HG03457 (cell line): ENCODE measurements at regions not wholly inside any gene's neighbourhood (a gene's known extent, or its start where the extent isn't known, plus 50 kb on each side); places are given as distances from the start of the nearest gene placed in this dataset.

Source experiments
- ATAC-seq: cut with Tn5 transposase; IDR thresholded peaks from one replicate; pipeline ENCODE4 v1.9.1; 2021; ENCODE audit warnings: moderate number of reproducible peaks; ENCODE audit not compliant: unreplicated experiment

DNA sequence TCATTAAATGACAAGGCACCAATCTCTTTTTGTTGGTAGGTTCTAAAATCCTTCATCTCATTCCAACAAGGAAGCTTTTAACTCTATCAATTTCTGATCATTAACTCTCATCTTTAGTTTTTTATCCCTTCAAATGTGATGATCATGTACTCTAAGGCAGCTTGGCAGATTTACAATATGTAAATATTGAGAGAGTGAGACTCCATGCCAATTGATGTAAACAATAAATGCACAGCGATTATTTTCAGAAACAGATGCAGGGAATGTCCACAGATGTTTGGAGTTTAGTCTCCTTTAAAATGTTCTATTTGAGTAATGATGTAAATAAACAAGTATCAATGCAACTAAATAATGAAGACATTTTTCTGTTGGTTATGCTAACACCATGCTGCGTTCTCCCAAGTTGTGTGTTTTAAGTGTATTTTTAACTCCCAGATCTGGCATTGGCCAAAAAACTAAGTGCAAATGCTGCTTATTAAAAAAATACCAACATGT, 213.8 kb downstream of the AHR start:
- ATAC-seq = no peak

GRCh38 chr7:17516771-17517170, 218.3 kb downstream of the AHR start:
- no peak for ATAC-seq

DNA sequence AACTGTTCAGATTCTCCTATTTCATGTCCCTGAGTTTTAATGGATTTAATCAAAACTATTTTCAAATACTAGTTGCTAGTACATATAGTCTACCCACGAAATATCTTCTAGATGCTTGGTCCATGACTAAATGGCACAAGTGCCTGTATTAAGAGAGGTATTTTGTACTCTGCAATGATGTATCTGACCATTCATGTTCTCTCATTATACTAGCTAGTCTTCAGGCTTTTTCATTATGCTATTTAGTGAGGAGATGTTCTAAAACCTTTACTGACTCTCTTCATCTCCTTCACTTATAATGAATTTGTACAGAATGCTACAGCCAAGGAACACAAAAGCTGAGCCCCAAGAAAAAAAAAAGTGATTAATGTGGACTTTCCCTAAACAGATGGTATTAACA, 222.5 kb downstream of the AHR start:
- ATAC-seq = no peak

DNA sequence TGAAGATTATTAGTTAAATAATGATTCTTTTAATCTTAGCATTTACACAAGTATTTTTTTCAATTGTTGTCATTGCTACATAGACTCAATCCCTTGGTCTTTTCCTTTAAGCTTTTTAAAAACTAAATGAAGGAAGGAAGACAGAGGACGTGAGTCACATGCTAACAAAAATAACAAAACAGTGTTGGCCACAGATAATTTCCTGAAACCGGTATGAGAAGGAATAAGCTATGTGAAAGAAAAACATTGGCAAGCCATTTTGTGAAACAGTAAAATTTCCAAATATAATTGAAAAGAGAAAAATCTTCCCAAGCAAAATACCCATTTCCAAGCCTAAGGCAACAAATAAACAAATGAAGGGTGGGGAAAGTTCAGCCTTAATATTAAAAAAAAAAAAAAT, 223.0 kb downstream of the AHR start:
- no peak for ATAC-seq

DNA sequence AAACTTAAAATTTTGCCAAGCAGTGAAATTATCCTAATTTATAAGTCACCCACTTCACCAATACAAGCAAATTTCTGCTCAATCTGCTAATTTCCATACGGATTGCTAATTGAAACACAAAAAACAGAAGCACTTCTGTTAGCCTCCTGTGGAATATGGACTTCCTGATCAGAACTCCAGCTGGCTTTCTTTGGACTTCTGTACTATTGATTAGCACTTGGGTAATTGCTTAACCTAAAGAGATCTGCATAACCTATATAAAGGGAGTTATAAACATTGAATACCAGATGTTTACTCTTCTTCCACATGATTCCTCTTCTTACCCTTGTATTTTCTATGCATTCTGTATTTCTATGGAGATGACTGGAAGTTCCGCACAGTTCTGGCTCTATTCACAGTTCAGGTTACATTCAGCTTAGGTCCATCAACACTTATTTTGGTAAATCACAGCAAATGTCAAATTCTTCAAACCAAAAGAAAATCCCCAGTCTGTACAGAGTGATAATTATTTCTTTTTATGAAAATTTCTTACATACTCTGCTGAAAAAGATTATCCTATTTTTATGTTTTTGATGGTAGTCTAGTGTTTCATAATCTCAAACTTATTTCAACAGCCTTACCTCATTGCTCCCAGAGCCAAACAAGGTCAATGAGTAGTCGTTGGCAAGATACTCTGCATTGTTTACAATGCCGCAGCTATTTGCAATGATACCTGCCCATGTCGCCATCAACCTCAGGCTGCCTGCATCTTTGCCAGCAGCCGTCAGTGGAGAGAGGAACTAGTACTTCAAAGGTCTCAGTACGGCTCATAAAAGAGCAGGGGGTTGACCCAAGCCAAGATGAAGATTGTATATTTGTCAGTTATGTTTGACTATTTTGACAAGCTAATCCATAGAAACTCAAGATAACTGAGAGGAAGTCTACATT, 225.6 kb downstream of the AHR start:
- no peak for ATAC-seq

DNA sequence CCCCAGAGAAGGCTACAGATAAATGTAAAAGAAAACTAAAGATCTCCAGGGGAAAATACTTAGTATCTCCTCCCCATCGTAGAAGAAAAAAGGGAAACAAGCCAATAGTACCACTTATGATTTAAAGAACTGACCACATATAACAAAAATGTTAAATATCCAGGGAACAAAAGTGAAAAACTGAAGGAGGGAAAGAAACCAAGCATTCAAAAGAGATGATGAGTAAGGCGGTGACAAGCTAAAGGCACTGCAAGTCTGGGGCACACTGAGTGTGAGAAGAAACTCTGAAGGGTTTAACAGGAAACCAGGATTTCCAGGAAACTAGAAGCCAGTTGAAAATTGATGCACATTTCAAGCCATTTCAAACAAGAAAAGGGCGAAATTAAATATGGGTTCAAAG, 226.3 kb downstream of the AHR start:
- no peak for ATAC-seq

GRCh38 chr7:17526621-17527020, 228.2 kb downstream of the AHR start:
- ATAC-seq = no peak

GRCh38 chr7:17528636-17529035, 230.2 kb downstream of the AHR start:
- no peak for ATAC-seq

DNA sequence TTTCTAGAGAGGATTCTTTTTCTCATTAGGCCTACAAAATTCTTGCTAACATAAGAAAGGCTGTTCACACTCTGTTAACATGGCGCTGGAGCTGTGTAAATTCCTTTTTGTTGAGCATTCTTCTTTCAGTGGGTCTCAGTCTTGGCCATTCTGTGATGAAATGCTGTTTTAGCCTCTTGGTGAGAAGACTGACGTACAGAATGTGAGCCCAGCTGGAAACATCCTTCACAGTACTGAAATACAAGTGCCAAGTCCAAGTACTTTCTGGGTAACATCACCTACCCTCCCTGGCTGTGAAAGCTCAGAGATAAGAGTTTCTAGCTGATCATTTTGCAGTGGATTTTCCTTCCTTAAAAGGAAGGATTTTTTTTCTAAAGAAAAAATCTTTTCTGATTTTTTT, 231.8 kb downstream of the AHR start:
- no peak for ATAC-seq

GRCh38 chr7:17530741-17531421, 232.4 kb downstream of the AHR start:
- ATAC-seq = no peak

DNA sequence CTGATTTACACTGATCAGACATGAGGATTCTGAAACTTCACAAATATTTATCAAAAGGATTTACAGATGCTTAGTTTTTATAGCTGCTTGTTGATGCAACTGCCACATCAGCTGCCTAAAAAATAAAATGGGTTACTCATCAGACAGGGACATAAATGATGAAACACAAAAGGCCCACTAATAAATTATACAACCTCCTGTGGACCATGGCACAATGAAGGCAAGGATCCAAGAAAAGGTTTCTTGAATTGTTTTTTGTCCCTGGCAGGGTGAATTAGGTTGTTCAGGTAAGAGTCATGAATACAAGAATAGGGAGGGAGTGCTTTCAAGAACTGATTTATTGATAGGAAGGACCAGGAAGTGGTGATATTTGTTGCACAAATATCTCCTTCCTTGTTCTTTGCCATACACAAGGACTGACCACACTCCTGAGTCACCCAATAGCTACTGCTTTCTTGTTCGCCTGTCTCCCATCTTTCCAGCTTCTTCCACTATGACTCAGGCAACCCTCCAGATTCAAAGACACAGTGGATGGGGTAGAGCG, 234.5 kb downstream of the AHR start:
- ATAC-seq = no peak

- no peak for ATAC-seq
These were observed 235.9 kb downstream of the AHR start for GRCh38 chr7:17534348-17534747.

GRCh38 chr7:17535776-17536175, 237.3 kb downstream of the AHR start:
- ATAC-seq = no peak

GRCh38 chr7:17544401-17544800, 245.9 kb downstream of the AHR start:
- ATAC-seq = no peak

DNA sequence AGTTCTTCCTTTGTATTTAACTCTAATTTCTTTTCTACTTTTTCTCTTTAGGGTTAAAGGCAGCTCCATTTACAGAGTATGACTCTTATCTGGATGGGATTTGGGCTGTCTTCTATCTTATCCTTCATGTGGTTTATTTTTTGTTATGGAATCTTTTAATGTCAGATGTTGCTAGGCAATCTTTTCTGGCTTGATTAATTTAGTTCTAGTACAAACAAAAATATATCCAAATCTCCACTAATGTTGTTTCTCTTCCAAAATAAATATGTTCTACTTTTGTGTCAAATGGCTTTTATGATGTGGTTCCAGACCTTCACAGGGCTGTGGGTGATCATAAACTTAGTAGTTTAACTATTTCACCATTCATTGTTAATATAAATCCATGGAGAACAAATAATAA, 246.9 kb downstream of the AHR start:
- no peak for ATAC-seq

DNA sequence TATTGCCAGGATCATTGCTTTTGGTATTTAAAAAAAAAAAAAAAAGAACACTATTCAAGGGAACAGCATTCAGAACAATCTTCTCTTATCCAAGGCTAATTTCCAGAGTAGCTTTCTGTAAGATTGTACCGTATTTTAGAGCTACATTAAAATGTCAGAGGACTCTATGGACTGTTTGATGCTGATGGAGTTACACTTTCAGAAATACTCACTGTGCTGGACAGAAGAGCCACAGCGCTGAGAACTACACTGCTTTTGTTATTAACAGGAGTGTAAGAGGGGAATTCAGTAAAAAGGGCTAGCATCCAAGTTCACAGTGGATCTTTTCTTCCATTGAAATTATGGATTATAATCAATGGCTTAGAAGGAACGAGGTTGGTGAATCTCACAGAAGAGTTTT, 247.7 kb downstream of the AHR start:
- no peak for ATAC-seq

DNA sequence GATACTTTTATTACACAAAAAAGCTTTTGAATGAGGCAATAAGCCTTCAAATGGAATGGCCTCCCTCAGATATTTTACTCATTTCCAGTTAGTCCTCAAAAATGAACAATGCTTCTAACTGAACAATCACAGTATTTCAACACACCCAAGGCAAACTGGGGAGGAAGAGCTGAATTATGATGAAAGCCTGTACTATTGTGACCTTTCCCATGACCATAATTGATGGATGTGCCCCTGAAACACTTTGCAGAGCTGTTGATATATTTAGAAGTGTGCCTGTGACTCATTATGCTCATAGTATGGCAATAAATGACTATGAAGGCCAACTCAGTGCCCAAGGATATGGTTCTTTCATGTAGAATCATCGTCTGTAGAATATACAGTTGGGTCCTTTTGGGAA, 248.1 kb downstream of the AHR start:
- ATAC-seq = no peak

- no peak for ATAC-seq
These were observed 249.7 kb downstream of the AHR start for GRCh38 chr7:17548014-17548653.

GRCh38 chr7:17549406-17549805, 251.0 kb downstream of the AHR start:
- no peak for ATAC-seq

DNA sequence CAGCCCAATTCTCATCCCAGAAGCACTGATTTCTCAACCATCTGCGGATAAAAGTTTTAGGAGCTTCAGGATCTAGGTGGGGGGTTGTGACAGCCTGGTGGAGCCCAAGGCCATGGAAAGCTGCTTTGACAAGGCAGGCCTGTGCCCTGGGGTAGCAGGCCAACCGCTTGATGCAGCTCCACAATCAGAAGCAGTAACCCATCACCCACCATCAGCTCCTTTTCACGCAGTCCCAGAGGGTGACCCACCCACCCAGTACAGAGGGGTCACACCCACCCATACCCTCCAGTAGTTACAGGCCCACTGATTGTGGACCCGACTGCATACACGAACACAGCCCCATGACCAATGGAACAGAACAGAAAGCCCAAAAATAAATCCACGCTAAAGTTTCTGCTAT, 253.9 kb downstream of the AHR start:
- no peak for ATAC-seq

DNA sequence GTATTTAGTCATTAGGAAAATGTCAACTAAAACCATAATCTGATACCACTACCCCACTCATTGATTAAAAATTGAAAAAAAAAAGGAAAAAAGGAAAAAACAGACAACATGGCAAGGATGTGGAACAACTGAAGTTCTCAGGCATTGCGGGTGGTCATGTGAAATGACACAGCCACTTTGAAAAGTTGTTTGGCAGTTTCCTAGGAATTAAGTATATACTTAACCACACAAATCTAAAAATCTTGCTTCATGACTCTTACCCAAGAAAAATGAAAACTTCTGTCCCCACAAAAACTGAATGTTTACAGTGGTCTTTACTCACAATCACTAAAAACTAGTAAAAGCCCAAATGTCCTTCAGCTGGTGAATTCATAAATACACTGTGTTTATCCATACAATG, 254.5 kb downstream of the AHR start:
- no peak for ATAC-seq
